ENCODE measurements at regions not wholly inside any gene's neighbourhood (a gene's known extent, or its start where the extent isn't known, plus 50 kb on each side); places are given as distances from the start of the nearest gene placed in this dataset.

GRCh38 chr9:115379719-115380118 is 261.8 kb upstream of the TNC start:
- Mint-ChIP-seq H3K36me3 (ENCODE audit: insufficient read depth, unreplicated experiment) (no peaks in the 10 kb centered on the region), H3K27me3 (ENCODE audit: unreplicated experiment) (no peaks in the 10 kb centered on the region), H3K4me1 (ENCODE audit: low read depth, unreplicated experiment) (no peaks in the 10 kb centered on the region), H3K4me3 (ENCODE audit: low read depth, unreplicated experiment) (no peak overlapping the region), H3K27ac (ENCODE audit: unreplicated experiment) (no peak overlapping the region), H3K9me3 (ENCODE audit: low read depth, unreplicated experiment) (peaks cover 10% of the 10 kb centered on the region)
- DNase-seq: no peak
- BruUV-seq (replicated peaks): no TSS peak
- CTCF ChIA-PET: no interaction called here
- TF ChIP-seq, protein P1, sequence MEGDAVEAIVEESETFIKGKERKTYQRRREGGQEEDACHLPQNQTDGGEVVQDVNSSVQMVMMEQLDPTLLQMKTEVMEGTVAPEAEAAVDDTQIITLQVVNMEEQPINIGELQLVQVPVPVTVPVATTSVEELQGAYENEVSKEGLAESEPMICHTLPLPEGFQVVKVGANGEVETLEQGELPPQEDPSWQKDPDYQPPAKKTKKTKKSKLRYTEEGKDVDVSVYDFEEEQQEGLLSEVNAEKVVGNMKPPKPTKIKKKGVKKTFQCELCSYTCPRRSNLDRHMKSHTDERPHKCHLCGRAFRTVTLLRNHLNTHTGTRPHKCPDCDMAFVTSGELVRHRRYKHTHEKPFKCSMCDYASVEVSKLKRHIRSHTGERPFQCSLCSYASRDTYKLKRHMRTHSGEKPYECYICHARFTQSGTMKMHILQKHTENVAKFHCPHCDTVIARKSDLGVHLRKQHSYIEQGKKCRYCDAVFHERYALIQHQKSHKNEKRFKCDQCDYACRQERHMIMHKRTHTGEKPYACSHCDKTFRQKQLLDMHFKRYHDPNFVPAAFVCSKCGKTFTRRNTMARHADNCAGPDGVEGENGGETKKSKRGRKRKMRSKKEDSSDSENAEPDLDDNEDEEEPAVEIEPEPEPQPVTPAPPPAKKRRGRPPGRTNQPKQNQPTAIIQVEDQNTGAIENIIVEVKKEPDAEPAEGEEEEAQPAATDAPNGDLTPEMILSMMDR (IDR thresholded peaks at IDR 0.05; ENCODE audit: unreplicated experiment): no peak
- intact Hi-C loops (cut with micrococcal nuclease; ENCODE audit: unreplicated experiment): loop anchor here (10.0 kb wide), 1 partner anchor 115 kb away; no protein-coding TSS in a partner anchor

DNA sequence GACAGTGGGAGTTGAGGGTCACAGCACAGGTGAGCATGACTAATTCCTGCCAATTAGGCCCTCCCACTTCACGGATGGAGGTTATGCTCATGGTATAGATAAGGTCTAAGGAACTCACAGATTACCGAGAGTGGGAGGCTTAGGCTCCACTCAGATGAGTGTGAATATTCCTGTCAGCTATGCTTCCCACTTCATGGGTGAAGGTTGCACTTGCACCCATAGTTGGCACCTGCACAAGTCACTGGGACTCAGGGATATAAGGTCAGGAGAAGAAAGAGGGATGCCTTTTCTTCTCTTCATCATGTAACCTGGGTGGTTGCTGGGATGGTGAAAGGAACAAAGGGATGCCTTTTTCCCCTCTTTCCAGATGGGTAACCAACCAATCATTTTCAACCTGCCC is 264.9 kb upstream of the TNC start:
- Mint-ChIP-seq H3K9me3 (ENCODE audit: low read depth, unreplicated experiment) (peaks cover 6% of the 10 kb centered on the region), H3K36me3 (ENCODE audit: insufficient read depth, unreplicated experiment) (no peaks in the 10 kb centered on the region), H3K27me3 (ENCODE audit: unreplicated experiment) (no peaks in the 10 kb centered on the region), H3K27ac (ENCODE audit: unreplicated experiment) (no peak overlapping the region), H3K4me1 (ENCODE audit: low read depth, unreplicated experiment) (no peaks in the 10 kb centered on the region), H3K4me3 (ENCODE audit: low read depth, unreplicated experiment) (no peak overlapping the region)
- no TSS peak for BruUV-seq (replicated peaks)
- intact Hi-C loops (cut with micrococcal nuclease; ENCODE audit: unreplicated experiment): no loop called here
- CTCF ChIA-PET: no interaction called here
- no peak for DNase-seq
- TF ChIP-seq, protein P1 (IDR thresholded peaks at IDR 0.05; ENCODE audit: unreplicated experiment): no peak

DNA sequence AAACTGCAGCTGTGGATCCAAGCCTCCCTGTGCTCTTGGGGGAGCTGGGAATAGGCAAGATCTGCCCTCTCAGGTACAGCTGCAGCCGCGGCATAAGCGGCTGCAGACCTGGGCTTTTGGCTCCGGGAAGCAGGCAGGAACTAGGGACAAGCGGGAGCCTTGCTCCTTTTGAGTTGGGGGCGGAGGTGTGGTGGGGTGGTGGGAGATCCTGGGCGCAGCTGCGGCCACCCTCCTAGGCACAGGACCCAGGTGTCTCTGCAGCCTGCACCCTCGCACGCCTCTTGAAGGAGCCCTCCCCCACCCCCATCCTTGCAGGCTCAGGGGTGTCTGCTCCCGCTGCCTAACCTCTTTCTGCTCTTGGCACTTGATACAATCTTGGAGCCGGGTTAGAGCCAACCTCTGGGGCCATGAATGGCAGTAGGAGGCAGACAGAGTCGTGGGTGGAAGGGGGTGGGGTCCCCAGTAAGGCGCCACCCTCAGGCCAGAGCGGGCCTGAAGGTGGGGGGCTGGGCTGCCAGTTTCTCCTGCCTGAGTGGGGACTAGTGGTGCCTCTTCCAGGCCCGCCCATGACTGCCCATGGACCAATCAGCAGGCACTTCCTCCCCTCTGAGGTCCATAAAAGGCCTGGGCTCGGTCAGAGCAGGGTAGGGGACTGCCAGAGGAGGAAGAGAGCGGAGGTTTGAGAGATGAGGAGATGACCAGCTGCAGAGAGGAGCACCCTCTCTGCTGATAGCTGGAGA is 267.6 kb upstream of the TNC start:
- Mint-ChIP-seq H3K27me3 (ENCODE audit: unreplicated experiment) (no peaks in the 10 kb centered on the region), H3K27ac (ENCODE audit: unreplicated experiment) (no peak overlapping the region), H3K4me3 (ENCODE audit: low read depth, unreplicated experiment) (no peak overlapping the region), H3K9me3 (ENCODE audit: low read depth, unreplicated experiment) (peaks cover 5% of the 10 kb centered on the region), H3K4me1 (ENCODE audit: low read depth, unreplicated experiment) (no peaks in the 10 kb centered on the region), H3K36me3 (ENCODE audit: insufficient read depth, unreplicated experiment) (no peaks in the 10 kb centered on the region)
- DNase-seq: no peak
- BruUV-seq (replicated peaks): no TSS peak
- TF ChIP-seq, protein P1 (IDR thresholded peaks at IDR 0.05; ENCODE audit: unreplicated experiment): no peak
- CTCF ChIA-PET: no interaction called here
- intact Hi-C loops (cut with micrococcal nuclease; ENCODE audit: unreplicated experiment): no loop called here

- Mint-ChIP-seq H3K27ac (ENCODE audit: unreplicated experiment) (no peak overlapping the region), H3K9me3 (ENCODE audit: low read depth, unreplicated experiment) (peaks cover 5% of the 10 kb centered on the region), H3K4me3 (ENCODE audit: low read depth, unreplicated experiment) (no peak overlapping the region), H3K27me3 (ENCODE audit: unreplicated experiment) (no peaks in the 10 kb centered on the region), H3K4me1 (ENCODE audit: low read depth, unreplicated experiment) (no peaks in the 10 kb centered on the region), H3K36me3 (ENCODE audit: insufficient read depth, unreplicated experiment) (no peaks in the 10 kb centered on the region)
- TF ChIP-seq, protein P1 (IDR thresholded peaks at IDR 0.05; ENCODE audit: unreplicated experiment): no peak
- CTCF ChIA-PET: no interaction called here
- intact Hi-C loops (cut with micrococcal nuclease; ENCODE audit: unreplicated experiment): no loop called here
- no peak for DNase-seq
- BruUV-seq (replicated peaks): no TSS peak
Measured at GRCh38 chr9:115386963-115387770, 269.2 kb upstream of the TNC start.

Data from Calu3 (cell line).